Gastroesophageal sphincter (tissue), 4 donors: ENCODE measurements at regions not wholly inside any gene's neighbourhood (a gene's known extent, or its start where the extent isn't known, plus 50 kb on each side); places are given as distances from the start of the nearest gene placed in this dataset.

Experiments used
- ATAC-seq: fragments of 150-250 bp; one replicate; pipeline ENCODE4 v1.9.1; 2016; ENCODE audit warnings: mild to moderate bottlenecking, moderate library complexity
- H3K27ac ChIP-seq, 4 donors: fragments of 200-600 bp; sonication (generic) in 3 of 4; 1 replicate in 3 of 4; 2 replicates in 1 of 4; pipeline ENCODE4 v1.5.1; 2016 to 2019
- H3K27me3 ChIP-seq: fragments of 200-600 bp; sonication (generic); one replicate; pipeline ENCODE4 v1.5.1; 2019
- H3K36me3 ChIP-seq, 2 donors: fragments of 200-600 bp; sonication (generic); one replicate each; pipeline ENCODE4 v1.5.1; 2019; ENCODE audit warnings: control low read depth in 1 of 2
- H3K4me1 ChIP-seq, 3 donors: fragments of 200-600 bp; sonication (generic); 1 replicate in 2 of 3; 2 replicates in 1 of 3; pipeline ENCODE4 v1.5.1; 2016 to 2019; ENCODE audit warnings: control low read depth in 2 of 3
- H3K4me3 ChIP-seq, 2 donors: fragments of 200-600 bp; sonication (generic); one replicate each; pipeline ENCODE4 v1.5.1; 2019; ENCODE audit warnings: mild to moderate bottlenecking in 1 of 2, moderate library complexity in 1 of 2
- H3K9me3 ChIP-seq, 3 donors: fragments of 200-600 bp; sonication (generic); one replicate each; pipeline ENCODE4 v1.5.1; 2017 to 2019; ENCODE audit warnings: control low read depth in 2 of 3
- CTCF ChIP-seq, 4 experiments: fragments of 200-600 bp in 2 of 4; fragments of 450-650 bp in 2 of 4; sonication (generic) in 1 of 4; IDR thresholded peaks; one replicate each; pipeline ENCODE4 v1.5.1; 2017 to 2019; ENCODE audit warnings: antibody characterized with exemption in 4 of 4, mild to moderate bottlenecking in 2 of 4, moderate library complexity in 2 of 4
- EP300 ChIP-seq: sonication (generic); formaldehyde crosslinking; IDR thresholded peaks from one replicate; pipeline ENCODE4 v1.6.1; 2017; ENCODE audit warnings: antibody characterized with exemption, mild to moderate bottlenecking
- POLR2A ChIP-seq, 2 donors: fragments of 450-650 bp; IDR thresholded peaks; one replicate each; pipeline ENCODE4 v1.6.1; 2017; ENCODE audit warnings: antibody characterized with exemption in 2 of 2, mild to moderate bottlenecking in 2 of 2, moderate library complexity in 1 of 2
- POLR2AphosphoS5 ChIP-seq: sonication (generic); formaldehyde crosslinking; IDR thresholded peaks from one replicate; pipeline ENCODE4 v1.6.1; 2017; ENCODE audit warnings: antibody characterized with exemption
- WGBS, 2 donors: methylation state at CpG; one replicate each; pipeline ENCODE4 v1.1.5; 2018; ENCODE audit warnings: low coverage in 1 of 2; 5-methylcytosine and 5-hydroxymethylcytosine counted together

GRCh38 chr7:436367-437128 is 83.1 kb downstream of the PDGFA start:
- Histone ChIP-seq H3K4me3 (no peak overlapping the region), H3K9me3 (no peaks in the 10 kb centered on the region), H3K27me3 (no peaks in the 10 kb centered on the region), H3K36me3 (no peaks in the 10 kb centered on the region), H3K27ac (no peak overlapping the region), H3K4me1 (peaks cover 0 to 6% (median 0%) of the 10 kb centered on the region in 3 donors)
- no peak for ATAC-seq
- TF ChIP-seq POLR2AphosphoS5 = no peak
- TF ChIP-seq CTCF (IDR thresholded peaks at IDR 0.05) = no peak
- no peak for TF ChIP-seq POLR2A (IDR thresholded peaks at IDR 0.05)
- TF ChIP-seq EP300 = no peak
- WGBS, 2 donors = 90 to 100% methylated on average over 1 to 2 of the region's 33 CpGs

- Histone ChIP-seq H3K9me3 (no peaks in the 10 kb centered on the region), H3K36me3 (no peaks in the 10 kb centered on the region), H3K4me3 (no peak overlapping the region), H3K27me3 (no peaks in the 10 kb centered on the region), H3K27ac (no peak overlapping the region), H3K4me1 (peaks cover 0 to 6% (median 0%) of the 10 kb centered on the region in 3 donors)
- no peak for ATAC-seq
- 64 to 77% methylated on average over 6 to 7 of the region's 43 CpGs for WGBS, 2 donors
- no peak for TF ChIP-seq EP300
- no peak for TF ChIP-seq CTCF (IDR thresholded peaks at IDR 0.05)
- TF ChIP-seq POLR2A (IDR thresholded peaks at IDR 0.05) = no peak
- no peak for TF ChIP-seq POLR2AphosphoS5
These were observed 82.1 kb downstream of the PDGFA start for GRCh38 chr7:437329-438251.

GRCh38 chr7:438361-438760 is 81.3 kb downstream of the PDGFA start:
- WGBS, 2 donors = no CpG with 5 or more reads among the region's 7 CpGs
- Histone ChIP-seq H3K27ac (no peak overlapping the region), H3K4me3 (no peak overlapping the region), H3K4me1 (peaks cover 0 to 6% (median 0%) of the 10 kb centered on the region in 3 donors), H3K9me3 (no peaks in the 10 kb centered on the region), H3K36me3 (no peaks in the 10 kb centered on the region), H3K27me3 (no peaks in the 10 kb centered on the region)
- TF ChIP-seq POLR2A (IDR thresholded peaks at IDR 0.05) = no peak
- no peak for TF ChIP-seq EP300
- TF ChIP-seq POLR2AphosphoS5 = no peak
- TF ChIP-seq CTCF (IDR thresholded peaks at IDR 0.05) = no peak
- ATAC-seq = no peak

GRCh38 chr7:438916-439315 is 80.7 kb downstream of the PDGFA start:
- Histone ChIP-seq H3K9me3 (no peaks in the 10 kb centered on the region), H3K4me3 (no peak overlapping the region), H3K36me3 (no peaks in the 10 kb centered on the region), H3K27me3 (no peaks in the 10 kb centered on the region), H3K27ac (no peak overlapping the region), H3K4me1 (peaks cover 0 to 6% (median 0%) of the 10 kb centered on the region in 3 donors)
- ATAC-seq = no peak
- TF ChIP-seq EP300 (no peak), POLR2AphosphoS5 (no peak), POLR2A (IDR thresholded peaks at IDR 0.05) (no peak)
- no CpG with 5 or more reads among the region's 14 CpGs for WGBS, 2 donors

GRCh38 chr7:440059-440749 is 79.4 kb downstream of the PDGFA start:
- Histone ChIP-seq H3K4me3 (no peak overlapping the region), H3K9me3 (no peaks in the 10 kb centered on the region), H3K27ac (no peak overlapping the region), H3K4me1 (peaks cover 0 to 12% (median 0%) of the 10 kb centered on the region in 3 donors), H3K27me3 (no peaks in the 10 kb centered on the region), H3K36me3 (no peaks in the 10 kb centered on the region)
- 94 to 97% methylated on average over 5 to 9 of the region's 10 CpGs for WGBS, 2 donors
- ATAC-seq = no peak
- TF ChIP-seq EP300 (no peak), POLR2A (IDR thresholded peaks at IDR 0.05) (no peak), CTCF (IDR thresholded peaks at IDR 0.05) (no peak), POLR2AphosphoS5 (no peak)
